ENCODE measurements at regions not wholly inside any gene's neighbourhood (a gene's known extent, or its start where the extent isn't known, plus 50 kb on each side); places are given as distances from the start of the nearest gene placed in this dataset.

DNA sequence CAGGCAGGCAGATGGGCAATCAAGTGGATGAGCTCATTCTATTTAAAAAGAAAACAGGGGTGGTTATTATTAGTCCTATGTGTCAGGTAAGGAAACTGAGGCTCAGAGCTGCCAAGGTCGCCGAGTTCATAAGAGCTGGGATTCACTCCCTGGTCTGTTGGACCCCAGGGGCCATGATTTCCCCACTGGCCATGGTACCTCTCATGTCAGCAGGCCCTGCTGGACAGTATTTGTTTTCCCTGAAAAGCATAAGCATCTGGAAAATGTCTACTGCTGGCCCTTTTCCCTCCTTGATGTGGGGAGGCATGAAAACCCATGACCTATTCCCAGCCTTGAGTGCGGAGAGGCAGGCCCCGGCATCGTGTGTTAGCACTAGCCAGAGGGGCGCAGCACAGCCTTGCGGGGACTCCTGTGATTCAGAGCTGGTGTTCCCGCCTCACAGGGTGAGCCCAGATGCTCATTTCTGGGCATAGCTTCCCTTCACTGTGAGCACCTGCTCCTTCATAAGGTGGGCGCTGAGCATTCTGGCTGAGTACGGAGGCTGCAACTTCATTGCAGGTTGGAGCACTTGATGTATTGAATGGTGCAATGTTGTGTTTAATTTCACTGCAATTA, 617.5 kb downstream of the PTPRU start:
- H3K4me3 Mint-ChIP-seq (ENCODE audit: unreplicated experiment): no peak overlapping the region
- DNase-seq (ENCODE audit: low spot score): no peak
- TF ChIP-seq, protein P1, sequence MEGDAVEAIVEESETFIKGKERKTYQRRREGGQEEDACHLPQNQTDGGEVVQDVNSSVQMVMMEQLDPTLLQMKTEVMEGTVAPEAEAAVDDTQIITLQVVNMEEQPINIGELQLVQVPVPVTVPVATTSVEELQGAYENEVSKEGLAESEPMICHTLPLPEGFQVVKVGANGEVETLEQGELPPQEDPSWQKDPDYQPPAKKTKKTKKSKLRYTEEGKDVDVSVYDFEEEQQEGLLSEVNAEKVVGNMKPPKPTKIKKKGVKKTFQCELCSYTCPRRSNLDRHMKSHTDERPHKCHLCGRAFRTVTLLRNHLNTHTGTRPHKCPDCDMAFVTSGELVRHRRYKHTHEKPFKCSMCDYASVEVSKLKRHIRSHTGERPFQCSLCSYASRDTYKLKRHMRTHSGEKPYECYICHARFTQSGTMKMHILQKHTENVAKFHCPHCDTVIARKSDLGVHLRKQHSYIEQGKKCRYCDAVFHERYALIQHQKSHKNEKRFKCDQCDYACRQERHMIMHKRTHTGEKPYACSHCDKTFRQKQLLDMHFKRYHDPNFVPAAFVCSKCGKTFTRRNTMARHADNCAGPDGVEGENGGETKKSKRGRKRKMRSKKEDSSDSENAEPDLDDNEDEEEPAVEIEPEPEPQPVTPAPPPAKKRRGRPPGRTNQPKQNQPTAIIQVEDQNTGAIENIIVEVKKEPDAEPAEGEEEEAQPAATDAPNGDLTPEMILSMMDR (IDR thresholded peaks at IDR 0.05): no peak
- H3K9me3 Mint-ChIP-seq (ENCODE audit: low read depth): no peaks in the 10 kb centered on the region
- no peak overlapping the region for H3K27ac Mint-ChIP-seq (ENCODE audit: unreplicated experiment)
- H3K36me3 Mint-ChIP-seq (ENCODE audit: low read depth): no peaks in the 10 kb centered on the region
- peaks cover 36% of the 10 kb centered on the region for H3K27me3 Mint-ChIP-seq (ENCODE audit: low read depth)
- peaks cover 7% of the 10 kb centered on the region for H3K4me1 Mint-ChIP-seq (ENCODE audit: low read depth)

DNA sequence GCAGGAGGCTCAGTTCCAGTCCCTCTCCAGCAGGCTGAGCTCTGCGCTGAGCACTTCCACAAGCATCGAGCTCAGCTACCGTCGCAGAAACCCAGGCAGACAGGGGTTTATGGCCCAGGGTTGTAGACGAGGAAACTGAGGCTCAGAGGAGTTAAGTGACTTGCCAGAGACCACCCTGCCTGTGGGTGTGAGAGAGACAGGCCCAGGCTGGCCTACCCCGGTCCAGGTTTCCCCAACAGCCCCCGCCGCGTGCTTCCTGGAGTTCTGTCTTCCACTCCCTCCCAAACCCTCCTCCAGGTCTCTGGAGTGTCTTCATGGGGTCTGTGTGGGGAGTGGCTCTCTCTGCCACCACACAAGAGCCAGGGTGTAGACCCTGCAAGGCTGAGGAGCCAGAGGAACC, 615.9 kb downstream of the PTPRU start:
- H3K27me3 Mint-ChIP-seq (ENCODE audit: low read depth): peaks cover 37% of the 10 kb centered on the region
- H3K4me3 Mint-ChIP-seq (ENCODE audit: unreplicated experiment): no peak overlapping the region
- no peak for DNase-seq (ENCODE audit: low spot score)
- H3K9me3 Mint-ChIP-seq (ENCODE audit: low read depth): no peaks in the 10 kb centered on the region
- no peaks in the 10 kb centered on the region for H3K36me3 Mint-ChIP-seq (ENCODE audit: low read depth)
- H3K4me1 Mint-ChIP-seq (ENCODE audit: low read depth): no peaks in the 10 kb centered on the region
- H3K27ac Mint-ChIP-seq (ENCODE audit: unreplicated experiment): no peak overlapping the region
- TF ChIP-seq, protein P1 (IDR thresholded peaks at IDR 0.05): no peak

DNA sequence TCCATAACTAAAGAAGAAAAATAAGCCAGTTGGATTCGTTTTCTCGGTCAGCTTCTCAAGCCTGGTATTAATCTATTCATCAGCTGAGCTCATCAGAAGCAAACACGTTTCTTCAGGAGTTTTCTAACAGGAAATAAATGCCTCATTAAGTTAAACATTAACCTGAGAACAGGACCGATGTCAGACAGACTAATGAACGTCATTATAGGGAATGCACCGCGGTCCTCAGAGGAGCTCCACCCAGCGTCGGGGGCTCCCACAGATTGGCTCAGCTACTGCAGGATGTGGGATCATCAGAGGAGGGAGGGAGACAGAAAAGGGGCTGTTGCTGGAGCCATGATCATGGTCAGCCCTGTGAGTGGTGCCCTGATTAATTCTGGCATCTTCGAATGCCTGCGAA, 615.4 kb downstream of the PTPRU start:
- Mint-ChIP-seq H3K27ac (ENCODE audit: unreplicated experiment) (no peak overlapping the region), H3K4me3 (ENCODE audit: unreplicated experiment) (no peak overlapping the region), H3K4me1 (ENCODE audit: low read depth) (no peaks in the 10 kb centered on the region), H3K27me3 (ENCODE audit: low read depth) (peaks cover 39% of the 10 kb centered on the region), H3K9me3 (ENCODE audit: low read depth) (no peaks in the 10 kb centered on the region), H3K36me3 (ENCODE audit: low read depth) (no peaks in the 10 kb centered on the region)
- DNase-seq (ENCODE audit: low spot score): no peak
- TF ChIP-seq, protein P1 (IDR thresholded peaks at IDR 0.05): no peak

DNA sequence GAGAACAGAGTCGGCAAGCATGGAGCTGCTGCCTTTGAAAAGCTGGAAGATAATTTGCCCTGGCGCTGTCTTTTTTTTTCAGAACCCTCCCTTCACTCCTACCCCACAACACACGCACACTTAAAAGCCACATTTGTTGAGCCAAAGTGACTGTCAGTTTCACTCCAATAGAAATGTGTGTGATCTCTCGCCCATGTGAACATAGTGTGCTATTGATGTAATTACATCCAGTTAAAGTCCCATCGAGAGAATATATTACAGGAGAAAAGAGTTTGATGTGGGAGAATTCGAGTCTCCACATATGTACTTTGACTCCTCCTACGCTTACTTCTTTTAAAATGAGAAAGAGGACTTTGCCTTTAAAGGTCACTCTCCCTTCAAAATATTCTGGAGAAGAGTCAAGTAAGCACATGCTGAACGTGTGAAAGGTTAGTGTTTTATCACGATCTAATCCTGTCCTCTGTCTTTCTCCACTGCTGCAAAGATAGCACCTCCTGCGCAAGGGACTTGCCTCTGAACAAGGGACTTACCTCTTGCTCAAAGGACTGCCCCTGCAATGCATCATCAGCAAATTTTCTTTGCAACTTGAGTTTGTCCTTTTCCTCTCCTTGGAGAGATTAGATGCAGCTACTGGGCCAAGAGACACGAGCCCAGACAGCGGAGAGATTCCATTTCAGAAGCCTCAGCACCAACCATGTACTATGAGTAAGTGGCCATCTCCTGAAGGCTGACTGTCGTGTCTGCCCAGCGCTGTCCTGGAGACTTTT, 613.9 kb downstream of the PTPRU start:
- TF ChIP-seq, protein P1 (IDR thresholded peaks at IDR 0.05): no peak
- peaks cover 39% of the 10 kb centered on the region for H3K27me3 Mint-ChIP-seq (ENCODE audit: low read depth)
- H3K4me1 Mint-ChIP-seq (ENCODE audit: low read depth): no peaks in the 10 kb centered on the region
- no peak for DNase-seq (ENCODE audit: low spot score)
- no peak overlapping the region for H3K27ac Mint-ChIP-seq (ENCODE audit: unreplicated experiment)
- no peak overlapping the region for H3K4me3 Mint-ChIP-seq (ENCODE audit: unreplicated experiment)
- H3K9me3 Mint-ChIP-seq (ENCODE audit: low read depth): no peaks in the 10 kb centered on the region
- no peaks in the 10 kb centered on the region for H3K36me3 Mint-ChIP-seq (ENCODE audit: low read depth)

DNA sequence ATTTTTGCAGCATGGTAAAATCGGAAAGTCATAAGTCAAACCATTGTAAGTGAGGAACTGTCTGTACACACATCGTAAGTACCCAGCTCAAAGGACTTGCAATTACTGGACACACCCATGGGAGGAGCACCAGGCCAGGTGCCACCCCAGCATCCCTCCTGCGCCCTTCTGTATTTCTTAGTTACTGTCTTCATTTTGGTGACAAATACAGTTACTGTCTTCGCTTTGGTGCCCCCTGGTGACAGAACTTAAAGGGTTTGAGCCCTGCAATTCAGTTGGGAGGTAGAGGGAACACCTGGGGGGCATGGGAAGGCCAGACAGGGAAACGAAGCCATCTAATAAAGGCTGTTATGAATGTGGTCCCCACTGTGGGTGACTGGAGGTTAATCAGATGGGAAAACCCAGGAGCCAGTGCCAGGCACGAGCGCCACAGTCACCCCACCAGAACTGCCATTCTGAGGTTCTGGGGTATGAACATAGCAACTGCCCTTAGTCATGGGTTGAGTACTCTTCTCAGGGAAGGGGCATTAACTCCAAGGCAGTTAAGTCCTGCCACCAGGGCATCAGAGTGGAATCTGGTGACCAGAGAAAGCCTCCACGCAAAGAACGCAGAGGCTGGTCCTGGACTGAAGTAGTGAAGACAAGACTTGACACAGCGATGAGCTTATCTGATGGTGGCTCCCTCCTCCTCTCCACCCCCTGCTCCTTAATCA, 612.9 kb downstream of the PTPRU start:
- H3K4me3 Mint-ChIP-seq (ENCODE audit: unreplicated experiment): no peak overlapping the region
- no peaks in the 10 kb centered on the region for H3K4me1 Mint-ChIP-seq (ENCODE audit: low read depth)
- H3K27me3 Mint-ChIP-seq (ENCODE audit: low read depth): peaks cover 40% of the 10 kb centered on the region
- no peak overlapping the region for H3K27ac Mint-ChIP-seq (ENCODE audit: unreplicated experiment)
- H3K36me3 Mint-ChIP-seq (ENCODE audit: low read depth): no peaks in the 10 kb centered on the region
- TF ChIP-seq, protein P1 (IDR thresholded peaks at IDR 0.05): peak; percentile 78
- no peak for DNase-seq (ENCODE audit: low spot score)
- no peaks in the 10 kb centered on the region for H3K9me3 Mint-ChIP-seq (ENCODE audit: low read depth)
